ENCODE measurements at regions not wholly inside any gene's neighbourhood (a gene's known extent, or its start where the extent isn't known, plus 50 kb on each side); places are given as distances from the start of the nearest gene placed in this dataset.

- H3K4me3 ChIP-seq (IDR thresholded peaks at IDR 0.05; ENCODE audit: insufficient read depth, low read depth, low read length), result no peak overlapping the region
- no peaks in the 10 kb centered on the region for H3K4me1 ChIP-seq (ENCODE audit: low read depth, poor library complexity, severe bottlenecking)
- TF ChIP-seq CTCF (conservative IDR thresholded peaks at IDR 0.05; ENCODE audit: low read depth, low read length), result no peak
- H3K79me2 ChIP-seq (ENCODE audit: insufficient read depth, low read depth), result no peaks in the 10 kb centered on the region
- H3K36me3 ChIP-seq (ENCODE audit: insufficient read depth), result no peaks in the 10 kb centered on the region
- H3K9ac ChIP-seq, result no peak overlapping the region
- H3K27me3 ChIP-seq (ENCODE audit: insufficient read depth, low read depth), result no peaks in the 10 kb centered on the region
- H2AFZ ChIP-seq (ENCODE audit: low read depth), result no peak overlapping the region
- no peak overlapping the region for H3K4me2 ChIP-seq
- no peak overlapping the region for H3K27ac ChIP-seq
- no peaks in the 10 kb centered on the region for H4K20me1 ChIP-seq (ENCODE audit: insufficient read depth)
Observed at GRCh38 chr6:163651915-163652668, 237.6 kb downstream of the QKI start.

GRCh38 chr6:163651426-163651825 lies 236.9 kb downstream of the QKI start:
- Histone ChIP-seq H3K4me2 (no peak overlapping the region), H3K9ac (no peak overlapping the region), H3K27me3 (ENCODE audit: insufficient read depth, low read depth) (no peaks in the 10 kb centered on the region), H4K20me1 (ENCODE audit: insufficient read depth) (no peaks in the 10 kb centered on the region), H3K27ac (no peak overlapping the region), H3K4me3 (IDR thresholded peaks at IDR 0.05; ENCODE audit: insufficient read depth, low read depth, low read length) (no peak overlapping the region), H3K4me1 (ENCODE audit: low read depth, poor library complexity, severe bottlenecking) (no peaks in the 10 kb centered on the region), H3K79me2 (ENCODE audit: insufficient read depth, low read depth) (no peaks in the 10 kb centered on the region), H3K36me3 (ENCODE audit: insufficient read depth) (no peaks in the 10 kb centered on the region), H2AFZ (ENCODE audit: low read depth) (no peak overlapping the region)
- TF ChIP-seq CTCF (conservative IDR thresholded peaks at IDR 0.05; ENCODE audit: low read depth, low read length), result no peak

GRCh38 chr6:163648868-163649267 lies 234.3 kb downstream of the QKI start:
- H3K36me3 ChIP-seq (ENCODE audit: insufficient read depth), result no peaks in the 10 kb centered on the region
- H3K4me3 ChIP-seq (IDR thresholded peaks at IDR 0.05; ENCODE audit: insufficient read depth, low read depth, low read length), result no peak overlapping the region
- no peak overlapping the region for H3K9ac ChIP-seq
- H3K79me2 ChIP-seq (ENCODE audit: insufficient read depth, low read depth), result no peaks in the 10 kb centered on the region
- no peak overlapping the region for H3K4me2 ChIP-seq
- H3K27ac ChIP-seq, result no peak overlapping the region
- H3K27me3 ChIP-seq (ENCODE audit: insufficient read depth, low read depth), result no peaks in the 10 kb centered on the region
- H4K20me1 ChIP-seq (ENCODE audit: insufficient read depth), result no peaks in the 10 kb centered on the region
- no peak overlapping the region for H2AFZ ChIP-seq (ENCODE audit: low read depth)
- no peaks in the 10 kb centered on the region for H3K4me1 ChIP-seq (ENCODE audit: low read depth, poor library complexity, severe bottlenecking)
- TF ChIP-seq CTCF (conservative IDR thresholded peaks at IDR 0.05; ENCODE audit: low read depth, low read length), result no peak

GRCh38 chr6:163647624-163648023 lies 233.1 kb downstream of the QKI start:
- Histone ChIP-seq H3K4me3 (IDR thresholded peaks at IDR 0.05; ENCODE audit: insufficient read depth, low read depth, low read length) (no peak overlapping the region), H3K79me2 (ENCODE audit: insufficient read depth, low read depth) (no peaks in the 10 kb centered on the region), H3K4me2 (no peak overlapping the region), H3K36me3 (ENCODE audit: insufficient read depth) (no peaks in the 10 kb centered on the region), H4K20me1 (ENCODE audit: insufficient read depth) (no peaks in the 10 kb centered on the region), H3K4me1 (ENCODE audit: low read depth, poor library complexity, severe bottlenecking) (no peaks in the 10 kb centered on the region), H3K27ac (no peak overlapping the region), H3K9ac (no peak overlapping the region), H3K27me3 (ENCODE audit: insufficient read depth, low read depth) (no peaks in the 10 kb centered on the region), H2AFZ (ENCODE audit: low read depth) (no peak overlapping the region)
- TF ChIP-seq CTCF (conservative IDR thresholded peaks at IDR 0.05; ENCODE audit: low read depth, low read length), result no peak
